WI38 (cell line): ENCODE measurements at regions not wholly inside any gene's neighbourhood (a gene's known extent, or its start where the extent isn't known, plus 50 kb on each side); places are given as distances from the start of the nearest gene placed in this dataset.
"Not testable (repeated sequence)": the region's sequence is repeated elsewhere in the genome, so short reads cannot be mapped to it uniquely, and the experiment has no call there.

ENCODE experiments used
- H3K4me3 ChIP-seq: 2 replicates; pipeline ENCODE4 v1.5.1; 2011; ENCODE audit warnings: low read depth, mild to moderate bottlenecking, control low read depth, low read length
- CTCF ChIP-seq: IDR thresholded peaks from 2 replicates; pipeline ENCODE4 v1.5.1; 2012; ENCODE audit warnings: low read depth, mild to moderate bottlenecking, control low read depth, low read length

- no peak for TF ChIP-seq CTCF
- H3K4me3 ChIP-seq = no peak overlapping the region
Observed at GRCh38 chr5:120140501-120140900, 323.6 kb upstream of the PRR16 start.

GRCh38 chr5:120141076-120141475, 323.0 kb upstream of the PRR16 start:
- no peak overlapping the region for H3K4me3 ChIP-seq
- TF ChIP-seq CTCF = no peak

GRCh38 chr5:120146787-120147186, 317.3 kb upstream of the PRR16 start:
- no peak for TF ChIP-seq CTCF
- H3K4me3 ChIP-seq = no peak overlapping the region

GRCh38 chr5:120147911-120148310, 316.2 kb upstream of the PRR16 start:
- not testable (repeated sequence) for H3K4me3 ChIP-seq

GRCh38 chr5:120150770-120151169, 313.3 kb upstream of the PRR16 start:
- TF ChIP-seq CTCF = no peak
- H3K4me3 ChIP-seq = no peak overlapping the region

GRCh38 chr5:120151181-120151580, 312.9 kb upstream of the PRR16 start:
- no peak overlapping the region for H3K4me3 ChIP-seq
- no peak for TF ChIP-seq CTCF

- no peak for TF ChIP-seq CTCF
- H3K4me3 ChIP-seq = no peak overlapping the region
Observed at GRCh38 chr5:120151825-120152224, 312.3 kb upstream of the PRR16 start.

GRCh38 chr5:120152472-120152871, 311.6 kb upstream of the PRR16 start:
- no peak for TF ChIP-seq CTCF
- no peak overlapping the region for H3K4me3 ChIP-seq
